CD4-positive, alpha-beta T cell (primary cell): ENCODE measurements at regions not wholly inside any gene's neighbourhood (a gene's known extent, or its start where the extent isn't known, plus 50 kb on each side); places are given as distances from the start of the nearest gene placed in this dataset.

Experiments
- ATAC-seq: fragments of 200-7000 bp; cut with Tn5 transposase; one replicate; pipeline ENCODE4 v1.10.0; 2022; ENCODE audit warnings: mild to moderate bottlenecking; ENCODE audit not compliant: poor library complexity
- CTCF ChIA-PET: fragments of 350-600 bp; sonication (Branson Sonifier 250); formaldehyde crosslinking; loops from one replicate; lab custom pipeline; 2021; ENCODE audit warnings: antibody characterized with exemption, inconsistent platforms; lab: Charles Lee
- POLR2A ChIA-PET: fragments of 350-600 bp; sonication (Branson Sonifier 250); formaldehyde crosslinking; loops from one replicate; lab custom pipeline; 2021; ENCODE audit warnings: antibody characterized with exemption, inconsistent platforms; lab: Charles Lee
- DNase-seq, 14 experiments: peaks; one replicate each; pipeline ENCODE4 v3.0.0-alpha.2; 2013 to 2020; ENCODE audit warnings: mixed read lengths in 2 of 14
- H3K27ac ChIP-seq, 2 donors: one replicate each; pipeline versions ENCODE4 v1.5.1 to v1.7.0; 2013; ENCODE audit warnings: low read length in 2 of 2, low read depth in 1 of 2, mild to moderate bottlenecking in 1 of 2
- H3K27me3 ChIP-seq, 2 experiments: 1 replicate in 1 of 2; 2 replicates in 1 of 2; pipeline versions ENCODE4 v1.6.1 to v1.7.0; 2013; ENCODE audit warnings: low read length in 2 of 2, control low read depth in 1 of 2, mild to moderate bottlenecking in 1 of 2, moderate library complexity in 1 of 2; ENCODE audit not compliant: insufficient read depth in 2 of 2, control insufficient read depth in 1 of 2
- H3K36me3 ChIP-seq: one replicate; pipeline ENCODE4 v1.6.1; 2013; ENCODE audit warnings: low read length, control low read depth; ENCODE audit not compliant: insufficient read depth
- H3K4me1 ChIP-seq: one replicate; pipeline ENCODE4 v1.6.1; 2013; ENCODE audit warnings: low read length, control low read depth; ENCODE audit not compliant: insufficient read depth
- H3K4me3 ChIP-seq: one replicate; pipeline ENCODE4 v1.5.1; 2013; ENCODE audit warnings: mild to moderate bottlenecking, low read length, moderate library complexity
- H3K9me3 ChIP-seq, 2 experiments: 1 replicate in 1 of 2; 2 replicates in 1 of 2; pipeline versions ENCODE4 v1.6.1 to v1.7.0; 2013; ENCODE audit warnings: low read length in 2 of 2, mild to moderate bottlenecking in 2 of 2, control low read depth in 1 of 2, moderate library complexity in 1 of 2; ENCODE audit not compliant: control insufficient read depth in 1 of 2, insufficient read depth in 1 of 2
- H3K27ac Mint-ChIP-seq: one replicate; pipeline ENCODE4 v1.8.0; 2020; ENCODE audit warnings: mixed read lengths
- H3K27me3 Mint-ChIP-seq: one replicate; pipeline ENCODE4 v1.8.0; 2021; ENCODE audit warnings: mixed read lengths
- H3K36me3 Mint-ChIP-seq: one replicate; pipeline ENCODE4 v1.8.0; 2021; ENCODE audit warnings: low read depth, mixed read lengths
- H3K4me1 Mint-ChIP-seq: one replicate; pipeline ENCODE4 v1.8.0; 2021; ENCODE audit warnings: low read depth, mixed read lengths
- H3K4me3 Mint-ChIP-seq: one replicate; pipeline ENCODE4 v1.8.0; 2020; ENCODE audit warnings: mild to moderate bottlenecking, mixed read lengths
- H3K9me3 Mint-ChIP-seq: one replicate; pipeline ENCODE4 v1.8.0; 2020; ENCODE audit warnings: mixed read lengths
- CTCF ChIP-seq: fragments of 200-600 bp; IDR thresholded peaks from one replicate; pipeline ENCODE4 v1.8.0; 2022; ENCODE audit warnings: antibody characterized with exemption, mild to moderate bottlenecking
- intact Hi-C, 2 experiments: fragments of 100-400 bp; cut with DNase I in 1 of 2; cut with micrococcal nuclease in 1 of 2; formaldehyde crosslinking; loops; one replicate each; pipeline versions ENCODE4 v1.15.1 to v1.9.0; 2023 to 2025; cut with DNase I, micrococcal nuclease

GRCh38 chr1:13965770-13966398 is 265.9 kb downstream of the PRDM2 start:
- H3K36me3 ChIP-seq: no peaks in the 10 kb centered on the region
- POLR2A ChIA-PET: no interaction called here
- intact Hi-C loops: loop anchor here in 1 of 2 experiments (10.0 kb wide), 1 partner anchor 151 kb away; no protein-coding TSS in a partner anchor

GRCh38 chr1:13967707-13968106 is 267.7 kb downstream of the PRDM2 start:
- no peak for DNase-seq

More at GRCh38 chr1:13965770-13966398, 265.9 kb downstream of the PRDM2 start:
- H3K4me3 Mint-ChIP-seq: no peak overlapping the region
- no peaks in the 10 kb centered on the region for H3K36me3 Mint-ChIP-seq
- H3K4me1 Mint-ChIP-seq: no peaks in the 10 kb centered on the region
- Histone ChIP-seq H3K4me1 (no peaks in the 10 kb centered on the region), H3K27ac (no peak overlapping the region), H3K4me3 (no peak overlapping the region), H3K9me3 (no peaks in the 10 kb centered on the region), H3K27me3 (peaks cover 0 to 3% of the 10 kb centered on the region in 2 experiments)
- no peak overlapping the region for H3K27ac Mint-ChIP-seq
- DNase-seq (no peak), ATAC-seq (no peak)
- no peak for TF ChIP-seq CTCF
- CTCF ChIA-PET: no interaction called here
- H3K27me3 Mint-ChIP-seq: peaks cover 60% of the 10 kb centered on the region
- H3K9me3 Mint-ChIP-seq: peaks cover 2% of the 10 kb centered on the region

GRCh38 chr1:13968361-13968760 is 268.4 kb downstream of the PRDM2 start:
- DNase-seq (no peak), ATAC-seq (no peak)
- Histone ChIP-seq H3K36me3 (no peaks in the 10 kb centered on the region), H3K9me3 (no peaks in the 10 kb centered on the region), H3K4me3 (no peak overlapping the region), H3K27me3 (no peaks in the 10 kb centered on the region), H3K27ac (no peak overlapping the region), H3K4me1 (no peaks in the 10 kb centered on the region)
- no peak for TF ChIP-seq CTCF
- ChIA-PET POLR2A (no interaction called here), CTCF (no interaction called here)
- Mint-ChIP-seq H3K9me3 (peaks cover 6% of the 10 kb centered on the region), H3K36me3 (no peaks in the 10 kb centered on the region), H3K27me3 (peaks cover 41% of the 10 kb centered on the region), H3K4me3 (no peak overlapping the region), H3K27ac (no peak overlapping the region), H3K4me1 (no peaks in the 10 kb centered on the region)
- intact Hi-C loops: loop anchor here in 1 of 2 experiments (10.0 kb wide), 1 partner anchor 154 kb away; no protein-coding TSS in a partner anchor

More at GRCh38 chr1:13967707-13968106, 267.7 kb downstream of the PRDM2 start:
- no peak overlapping the region for H3K4me3 ChIP-seq
- Mint-ChIP-seq H3K36me3 (no peaks in the 10 kb centered on the region), H3K4me3 (no peak overlapping the region), H3K9me3 (peaks cover 6% of the 10 kb centered on the region), H3K27ac (no peak overlapping the region), H3K4me1 (no peaks in the 10 kb centered on the region), H3K27me3 (peaks cover 43% of the 10 kb centered on the region)
- ChIA-PET POLR2A (no interaction called here), CTCF (no interaction called here)
- no peaks in the 10 kb centered on the region for H3K4me1 ChIP-seq
- no peak overlapping the region for H3K27ac ChIP-seq
- no peak for TF ChIP-seq CTCF
- no peak for ATAC-seq
- no peaks in the 10 kb centered on the region for H3K36me3 ChIP-seq
- H3K27me3 ChIP-seq: no peaks in the 10 kb centered on the region
- intact Hi-C loops: loop anchor here in 1 of 2 experiments (10.0 kb wide), 1 partner anchor 153 kb away; no protein-coding TSS in a partner anchor
- no peaks in the 10 kb centered on the region for H3K9me3 ChIP-seq
